ENCODE measurements at regions not wholly inside any gene's neighbourhood (a gene's known extent, or its start where the extent isn't known, plus 50 kb on each side); places are given as distances from the start of the nearest gene placed in this dataset.
"Not testable (repeated sequence)": the region's sequence is repeated elsewhere in the genome, so short reads cannot be mapped to it uniquely, and the experiment has no call there.

GRCh38 chr9:97096793-97097192, 57.9 kb upstream of the CTSV start:
- no peak for DNase-seq

- DNase-seq, result not testable (repeated sequence)
Measured at GRCh38 chr9:97089361-97089760, 50.4 kb upstream of the CTSV start.

Data from stimulated activated CD4-positive, alpha-beta T cell treated with anti-CD3 and anti-CD28 coated beads, Interleukin-4, amount 100 ng/mL, for 24 hours (primary cell).